ENCODE measurements at regions not wholly inside any gene's neighbourhood (a gene's known extent, or its start where the extent isn't known, plus 50 kb on each side); places are given as distances from the start of the nearest gene placed in this dataset.

- H3K79me2 ChIP-seq (ENCODE audit: control insufficient read depth, insufficient read depth, low read length) = no peaks in the 10 kb centered on the region
- H3K9me3 ChIP-seq (ENCODE audit: control insufficient read depth, insufficient read depth, low read depth, low read length) = no peaks in the 10 kb centered on the region
- TF ChIP-seq EZH2 (IDR thresholded peaks at IDR 0.05; ENCODE audit: low read length, missing control alignments) = no peak
- TF ChIP-seq, protein P1, sequence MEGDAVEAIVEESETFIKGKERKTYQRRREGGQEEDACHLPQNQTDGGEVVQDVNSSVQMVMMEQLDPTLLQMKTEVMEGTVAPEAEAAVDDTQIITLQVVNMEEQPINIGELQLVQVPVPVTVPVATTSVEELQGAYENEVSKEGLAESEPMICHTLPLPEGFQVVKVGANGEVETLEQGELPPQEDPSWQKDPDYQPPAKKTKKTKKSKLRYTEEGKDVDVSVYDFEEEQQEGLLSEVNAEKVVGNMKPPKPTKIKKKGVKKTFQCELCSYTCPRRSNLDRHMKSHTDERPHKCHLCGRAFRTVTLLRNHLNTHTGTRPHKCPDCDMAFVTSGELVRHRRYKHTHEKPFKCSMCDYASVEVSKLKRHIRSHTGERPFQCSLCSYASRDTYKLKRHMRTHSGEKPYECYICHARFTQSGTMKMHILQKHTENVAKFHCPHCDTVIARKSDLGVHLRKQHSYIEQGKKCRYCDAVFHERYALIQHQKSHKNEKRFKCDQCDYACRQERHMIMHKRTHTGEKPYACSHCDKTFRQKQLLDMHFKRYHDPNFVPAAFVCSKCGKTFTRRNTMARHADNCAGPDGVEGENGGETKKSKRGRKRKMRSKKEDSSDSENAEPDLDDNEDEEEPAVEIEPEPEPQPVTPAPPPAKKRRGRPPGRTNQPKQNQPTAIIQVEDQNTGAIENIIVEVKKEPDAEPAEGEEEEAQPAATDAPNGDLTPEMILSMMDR (conservative IDR thresholded peaks at IDR 0.05 in 1 of 2, IDR thresholded peaks at IDR 0.05 in 1 of 2; ENCODE audit: low read depth in 1 of 2, low read length in 2 of 2) = no peak
- no peak for DNase-seq (ENCODE audit: low read depth in 2 of 2)
- H4K20me1 ChIP-seq (ENCODE audit: control insufficient read depth, extremely low read depth, insufficient read depth, low read length) = no peaks in the 10 kb centered on the region
- H3K36me3 ChIP-seq (ENCODE audit: control insufficient read depth, insufficient read depth, low read length) = no peaks in the 10 kb centered on the region
- no peak overlapping the region for H3K4me2 ChIP-seq (ENCODE audit: extremely low read depth, insufficient read depth, low read length)
- no peak overlapping the region for H3K4me3 ChIP-seq (replicated peaks in 1 of 4; ENCODE audit: control extremely low read depth in 1 of 4, insufficient read depth in 1 of 4, low read depth in 3 of 4, low read length in 4 of 4)
- no peaks in the 10 kb centered on the region for H3K4me1 ChIP-seq (ENCODE audit: control insufficient read depth, extremely low read depth, insufficient read depth, low read length)
- H2AFZ ChIP-seq (ENCODE audit: low read length) = no peak overlapping the region
- H3K27me3 ChIP-seq (ENCODE audit: control insufficient read depth, insufficient read depth, low read length) = no peaks in the 10 kb centered on the region
- no peak overlapping the region for H3K27ac ChIP-seq (ENCODE audit: insufficient read depth, low read length)
- H3K9ac ChIP-seq (ENCODE audit: insufficient read depth, low read length) = no peak overlapping the region
Measured at GRCh38 chr6:93675856-93676417, 256.6 kb upstream of the EPHA7 start.

DNA sequence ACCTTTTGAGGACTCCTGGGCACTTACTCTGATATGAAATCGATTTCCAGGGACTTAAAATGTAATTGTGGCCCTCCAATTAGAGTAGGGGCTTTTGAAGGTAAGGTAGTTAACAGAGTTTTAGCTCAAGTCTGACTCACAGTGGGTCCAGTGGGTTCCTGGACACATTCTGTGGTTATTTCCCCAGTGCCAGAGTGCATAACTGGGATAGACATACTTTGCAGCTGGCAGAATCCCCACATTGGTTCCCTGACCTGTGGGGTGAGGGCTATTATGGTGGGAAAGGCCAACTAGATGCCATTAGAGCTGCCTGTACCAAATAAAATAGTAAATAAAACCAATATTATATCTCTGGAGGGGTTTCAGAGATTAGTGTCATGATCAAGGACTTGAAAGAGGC, 243.8 kb upstream of the EPHA7 start:
- no peak for DNase-seq (ENCODE audit: low read depth in 2 of 2)
- H4K20me1 ChIP-seq (ENCODE audit: control insufficient read depth, extremely low read depth, insufficient read depth, low read length) = no peaks in the 10 kb centered on the region
- no peaks in the 10 kb centered on the region for H3K27me3 ChIP-seq (ENCODE audit: control insufficient read depth, insufficient read depth, low read length)

GRCh38 chr6:93654548-93654947, 235.2 kb upstream of the EPHA7 start:
- Histone ChIP-seq H3K36me3 (ENCODE audit: control insufficient read depth, insufficient read depth, low read length) (no peaks in the 10 kb centered on the region), H2AFZ (ENCODE audit: low read length) (no peak overlapping the region), H3K79me2 (ENCODE audit: control insufficient read depth, insufficient read depth, low read length) (no peaks in the 10 kb centered on the region), H3K27ac (ENCODE audit: insufficient read depth, low read length) (no peak overlapping the region), H3K9me3 (ENCODE audit: control insufficient read depth, insufficient read depth, low read depth, low read length) (no peaks in the 10 kb centered on the region), H3K9ac (ENCODE audit: insufficient read depth, low read length) (no peak overlapping the region), H4K20me1 (ENCODE audit: control insufficient read depth, extremely low read depth, insufficient read depth, low read length) (no peaks in the 10 kb centered on the region), H3K27me3 (ENCODE audit: control insufficient read depth, insufficient read depth, low read length) (no peaks in the 10 kb centered on the region), H3K4me1 (ENCODE audit: control insufficient read depth, extremely low read depth, insufficient read depth, low read length) (no peaks in the 10 kb centered on the region), H3K4me2 (ENCODE audit: extremely low read depth, insufficient read depth, low read length) (no peak overlapping the region), H3K4me3 (replicated peaks in 1 of 4; ENCODE audit: control extremely low read depth in 1 of 4, insufficient read depth in 1 of 4, low read depth in 3 of 4, low read length in 4 of 4) (no peak overlapping the region)
- no peak for TF ChIP-seq EZH2 (IDR thresholded peaks at IDR 0.05; ENCODE audit: low read length, missing control alignments)
- TF ChIP-seq, protein P1 (conservative IDR thresholded peaks at IDR 0.05 in 1 of 2, IDR thresholded peaks at IDR 0.05 in 1 of 2; ENCODE audit: low read depth in 1 of 2, low read length in 2 of 2) = no peak
- no peak for DNase-seq (ENCODE audit: low read depth in 2 of 2)

More for the DNA sequence above, 243.8 kb upstream of the EPHA7 start:
- TF ChIP-seq, protein P1 (conservative IDR thresholded peaks at IDR 0.05 in 1 of 2, IDR thresholded peaks at IDR 0.05 in 1 of 2; ENCODE audit: low read depth in 1 of 2, low read length in 2 of 2) = no peak
- no peak for TF ChIP-seq EZH2 (IDR thresholded peaks at IDR 0.05; ENCODE audit: low read length, missing control alignments)
- Histone ChIP-seq H3K9ac (ENCODE audit: insufficient read depth, low read length) (no peak overlapping the region), H3K4me1 (ENCODE audit: control insufficient read depth, extremely low read depth, insufficient read depth, low read length) (no peaks in the 10 kb centered on the region), H3K79me2 (ENCODE audit: control insufficient read depth, insufficient read depth, low read length) (no peaks in the 10 kb centered on the region), H3K4me2 (ENCODE audit: extremely low read depth, insufficient read depth, low read length) (no peak overlapping the region), H2AFZ (ENCODE audit: low read length) (no peak overlapping the region), H3K4me3 (replicated peaks in 1 of 4; ENCODE audit: control extremely low read depth in 1 of 4, insufficient read depth in 1 of 4, low read depth in 3 of 4, low read length in 4 of 4) (no peak overlapping the region), H3K36me3 (ENCODE audit: control insufficient read depth, insufficient read depth, low read length) (no peaks in the 10 kb centered on the region), H3K9me3 (ENCODE audit: control insufficient read depth, insufficient read depth, low read depth, low read length) (no peaks in the 10 kb centered on the region), H3K27ac (ENCODE audit: insufficient read depth, low read length) (no peak overlapping the region)
